Keratinocyte (primary cell): ENCODE measurements at regions not wholly inside any gene's neighbourhood (a gene's known extent, or its start where the extent isn't known, plus 50 kb on each side); places are given as distances from the start of the nearest gene placed in this dataset.

Experiments used
- CTCF ChIP-seq, 3 experiments: IDR thresholded peaks in 1 of 3; conservative IDR thresholded peaks in 1 of 3; optimal IDR thresholded peaks in 1 of 3; 2 replicates in 2 of 3; 3 replicates in 1 of 3; pipeline versions ENCODE3 to v1.5.1; 2011; ENCODE audit warnings: low read length in 3 of 3, mild to moderate bottlenecking in 3 of 3, moderate library complexity in 2 of 3, control low read depth in 1 of 3, inconsistent platforms in 1 of 3; ENCODE audit not compliant: insufficient read depth in 2 of 3; ENCODE audit errors: extremely low read depth in 1 of 3
- EZH2 ChIP-seq: IDR thresholded peaks from one replicate; pipeline ENCODE4 v1.6.1; 2012; ENCODE audit warnings: inconsistent platforms, mild to moderate bottlenecking, low read length, moderate library complexity

- TF ChIP-seq CTCF (optimal IDR thresholded peaks at IDR 0.05 in 1 of 3, IDR thresholded peaks at IDR 0.05 in 1 of 3, conservative IDR thresholded peaks at IDR 0.05 in 1 of 3; ENCODE audit: extremely low read depth in 1 of 3, insufficient read depth in 2 of 3, low read length in 3 of 3) (no peak), EZH2 (no peak)
These were observed 1507.2 kb upstream of the PIK3C3 start for GRCh38 chr18:40447820-40448219.
